ENCODE measurements at regions not wholly inside any gene's neighbourhood (a gene's known extent, or its start where the extent isn't known, plus 50 kb on each side); places are given as distances from the start of the nearest gene placed in this dataset.

DNA sequence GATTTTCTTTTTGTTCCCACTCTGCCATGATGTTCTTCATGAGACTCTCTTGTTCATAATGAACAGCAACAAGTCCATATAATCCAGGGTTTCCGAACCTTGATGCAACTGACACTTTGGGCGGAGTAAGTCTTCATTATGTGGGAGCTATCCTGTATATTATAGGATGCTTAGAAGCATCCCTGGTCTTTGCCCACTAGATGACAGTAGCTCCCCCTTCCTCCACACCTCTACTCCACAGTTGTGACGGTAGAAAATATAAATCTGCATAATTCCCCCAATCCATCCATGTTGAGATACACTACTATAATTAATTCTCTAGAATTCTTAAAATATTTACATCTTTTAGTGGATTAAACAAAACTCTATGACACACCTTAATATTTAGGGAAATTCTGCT, 482.2 kb upstream of the CELF4 start:
- no peaks in the 10 kb centered on the region for H3K27me3 ChIP-seq (replicated peaks; ENCODE audit: control insufficient read depth, insufficient read depth, low read length, poor library complexity, severe bottlenecking)
- no peak for DNase-seq
- no peak overlapping the region for H3K4me3 ChIP-seq (ENCODE audit: insufficient read depth, low read depth, low read length, poor library complexity, severe bottlenecking)
- H3K36me3 ChIP-seq (ENCODE audit: control insufficient read depth, insufficient read depth, low read length): no peaks in the 10 kb centered on the region
- H3K9me3 ChIP-seq (ENCODE audit: control insufficient read depth, low read length): no peaks in the 10 kb centered on the region
- H3K27ac ChIP-seq (ENCODE audit: insufficient read depth, low read length, poor library complexity, severe bottlenecking): no peak overlapping the region
- H3K4me1 ChIP-seq (ENCODE audit: control insufficient read depth, insufficient read depth, low read length, poor library complexity, severe bottlenecking): no peaks in the 10 kb centered on the region

DNA sequence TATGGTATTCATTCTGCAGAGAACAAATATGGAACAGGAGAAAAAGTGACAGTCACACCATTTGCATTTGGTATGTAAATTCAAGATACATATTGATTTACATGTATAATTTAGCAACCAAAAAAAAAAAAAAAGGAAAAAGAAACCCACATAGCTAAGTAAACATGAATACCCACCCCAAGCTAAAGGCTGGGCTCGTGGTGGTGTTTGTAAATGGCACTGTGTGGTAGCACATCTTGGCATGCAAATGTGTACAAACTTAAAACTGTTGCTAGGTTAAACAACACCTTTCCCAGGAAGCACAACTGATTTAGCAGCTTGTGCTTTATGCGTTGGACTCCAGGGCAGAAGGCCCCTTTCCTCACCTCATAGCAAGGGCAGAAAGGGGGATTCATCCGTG, 481.1 kb upstream of the CELF4 start:
- no peaks in the 10 kb centered on the region for H3K9me3 ChIP-seq (ENCODE audit: control insufficient read depth, low read length)
- no peaks in the 10 kb centered on the region for H3K27me3 ChIP-seq (replicated peaks; ENCODE audit: control insufficient read depth, insufficient read depth, low read length, poor library complexity, severe bottlenecking)
- H3K36me3 ChIP-seq (ENCODE audit: control insufficient read depth, insufficient read depth, low read length): no peaks in the 10 kb centered on the region
- no peak for DNase-seq
- H3K4me1 ChIP-seq (ENCODE audit: control insufficient read depth, insufficient read depth, low read length, poor library complexity, severe bottlenecking): no peaks in the 10 kb centered on the region
- no peak overlapping the region for H3K4me3 ChIP-seq (ENCODE audit: insufficient read depth, low read depth, low read length, poor library complexity, severe bottlenecking)
- H3K27ac ChIP-seq (ENCODE audit: insufficient read depth, low read length, poor library complexity, severe bottlenecking): no peak overlapping the region

DNA sequence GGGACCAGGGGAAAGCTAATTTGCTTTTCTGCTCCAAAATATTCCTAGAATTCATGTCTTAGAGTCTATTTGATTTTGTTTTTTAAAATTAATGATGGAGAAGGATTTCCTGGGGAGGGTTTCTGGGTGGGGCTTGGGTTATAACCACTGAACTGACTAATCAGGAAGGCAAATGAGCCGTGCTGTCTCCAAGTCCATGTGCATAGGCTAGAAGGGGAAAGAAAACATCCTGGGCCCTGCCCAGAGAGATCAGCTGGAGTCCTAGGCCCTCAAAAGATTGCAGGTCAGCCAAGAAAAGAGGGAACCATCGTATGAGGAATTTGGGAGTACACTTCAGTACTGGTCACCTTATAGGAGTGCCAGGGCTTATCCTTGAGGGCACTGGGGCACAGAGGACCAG, 480.2 kb upstream of the CELF4 start:
- DNase-seq: no peak
- H3K4me3 ChIP-seq (ENCODE audit: insufficient read depth, low read depth, low read length, poor library complexity, severe bottlenecking): no peak overlapping the region
- no peak overlapping the region for H3K27ac ChIP-seq (ENCODE audit: insufficient read depth, low read length, poor library complexity, severe bottlenecking)
- no peaks in the 10 kb centered on the region for H3K36me3 ChIP-seq (ENCODE audit: control insufficient read depth, insufficient read depth, low read length)
- no peaks in the 10 kb centered on the region for H3K9me3 ChIP-seq (ENCODE audit: control insufficient read depth, low read length)
- no peaks in the 10 kb centered on the region for H3K27me3 ChIP-seq (replicated peaks; ENCODE audit: control insufficient read depth, insufficient read depth, low read length, poor library complexity, severe bottlenecking)
- H3K4me1 ChIP-seq (ENCODE audit: control insufficient read depth, insufficient read depth, low read length, poor library complexity, severe bottlenecking): no peaks in the 10 kb centered on the region

DNA sequence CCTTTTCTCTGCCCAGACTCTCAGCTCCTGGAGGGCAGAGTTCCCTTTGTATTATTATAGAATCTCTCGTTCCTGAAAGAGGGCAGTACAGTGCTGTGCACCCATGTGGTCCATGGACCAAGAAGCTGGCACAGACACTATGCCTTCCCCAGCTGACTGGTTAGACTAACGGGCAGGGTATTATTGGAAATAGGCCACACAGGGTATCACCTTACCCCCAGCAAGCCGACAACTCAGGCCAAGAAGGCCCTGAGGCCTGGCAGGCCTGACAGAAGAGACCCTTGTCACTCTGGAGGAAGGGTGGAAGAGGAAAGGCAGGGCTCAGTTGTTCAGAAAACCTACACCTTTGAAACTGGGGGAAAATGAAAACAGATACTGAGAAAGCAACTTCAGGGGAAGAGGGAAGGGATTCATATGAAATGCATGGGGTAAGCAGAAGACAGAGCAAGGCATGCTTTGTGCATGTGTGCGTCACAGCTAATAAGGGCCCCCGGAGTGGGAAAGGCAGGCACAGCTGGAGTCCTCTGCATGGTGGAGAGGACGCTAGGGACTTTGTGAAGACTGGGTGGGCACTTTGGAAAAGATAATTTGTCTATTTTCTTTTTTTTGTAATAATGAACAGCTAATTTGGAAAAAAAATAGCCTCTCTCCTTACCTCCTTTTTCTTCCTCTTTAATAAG, 476.8 kb upstream of the CELF4 start:
- no peak overlapping the region for H3K27ac ChIP-seq (ENCODE audit: insufficient read depth, low read length, poor library complexity, severe bottlenecking)
- no peak overlapping the region for H3K4me3 ChIP-seq (ENCODE audit: insufficient read depth, low read depth, low read length, poor library complexity, severe bottlenecking)
- H3K27me3 ChIP-seq (replicated peaks; ENCODE audit: control insufficient read depth, insufficient read depth, low read length, poor library complexity, severe bottlenecking): no peaks in the 10 kb centered on the region
- no peaks in the 10 kb centered on the region for H3K4me1 ChIP-seq (ENCODE audit: control insufficient read depth, insufficient read depth, low read length, poor library complexity, severe bottlenecking)
- no peaks in the 10 kb centered on the region for H3K9me3 ChIP-seq (ENCODE audit: control insufficient read depth, low read length)
- H3K36me3 ChIP-seq (ENCODE audit: control insufficient read depth, insufficient read depth, low read length): no peaks in the 10 kb centered on the region
- no peak for DNase-seq

DNA sequence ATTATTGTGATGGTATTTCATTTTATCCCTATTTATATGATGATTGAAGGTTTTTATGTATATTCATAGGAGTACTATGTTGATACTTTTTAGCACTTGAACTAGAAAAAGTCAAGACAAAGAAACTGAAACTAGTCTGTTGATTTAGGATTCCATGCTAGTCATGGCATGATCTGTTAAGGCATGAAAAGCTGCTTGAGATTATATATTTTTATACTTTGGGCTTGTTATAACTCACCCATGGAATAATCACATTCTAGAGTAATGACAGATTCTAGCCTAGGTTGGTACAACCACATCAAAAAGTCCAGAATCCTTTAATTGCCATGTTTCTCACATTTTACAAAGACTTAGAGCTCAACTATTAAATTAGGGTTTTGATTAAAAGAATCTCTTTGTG, 472.6 kb upstream of the CELF4 start:
- H3K36me3 ChIP-seq (ENCODE audit: control insufficient read depth, insufficient read depth, low read length): no peaks in the 10 kb centered on the region
- H3K27me3 ChIP-seq (replicated peaks; ENCODE audit: control insufficient read depth, insufficient read depth, low read length, poor library complexity, severe bottlenecking): no peaks in the 10 kb centered on the region
- DNase-seq: no peak
- no peaks in the 10 kb centered on the region for H3K4me1 ChIP-seq (ENCODE audit: control insufficient read depth, insufficient read depth, low read length, poor library complexity, severe bottlenecking)
- H3K9me3 ChIP-seq (ENCODE audit: control insufficient read depth, low read length): no peaks in the 10 kb centered on the region
- no peak overlapping the region for H3K4me3 ChIP-seq (ENCODE audit: insufficient read depth, low read depth, low read length, poor library complexity, severe bottlenecking)
- no peak overlapping the region for H3K27ac ChIP-seq (ENCODE audit: insufficient read depth, low read length, poor library complexity, severe bottlenecking)

DNA sequence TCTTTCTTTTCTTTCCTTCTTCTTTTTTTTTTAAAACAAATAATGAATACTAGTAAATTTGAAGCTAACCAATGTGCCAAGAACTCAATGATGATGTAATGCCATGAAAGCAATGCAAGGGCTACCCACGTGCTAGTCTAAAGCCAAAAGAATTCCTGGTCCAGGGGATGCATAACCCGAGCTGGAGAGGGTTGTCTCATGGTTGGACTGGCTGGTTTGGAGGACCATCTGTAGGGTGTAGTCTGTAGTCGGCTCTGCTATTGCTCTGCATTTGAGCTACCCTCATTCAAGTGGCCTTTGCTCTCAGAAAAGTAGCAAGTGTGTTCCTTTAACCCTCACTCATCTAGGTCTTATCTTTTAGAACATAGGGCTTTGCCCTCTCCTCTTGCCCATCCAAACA, 469.6 kb upstream of the CELF4 start:
- Histone ChIP-seq H3K4me3 (ENCODE audit: insufficient read depth, low read depth, low read length, poor library complexity, severe bottlenecking) (no peak overlapping the region), H3K36me3 (ENCODE audit: control insufficient read depth, insufficient read depth, low read length) (no peaks in the 10 kb centered on the region), H3K4me1 (ENCODE audit: control insufficient read depth, insufficient read depth, low read length, poor library complexity, severe bottlenecking) (no peaks in the 10 kb centered on the region), H3K9me3 (ENCODE audit: control insufficient read depth, low read length) (no peaks in the 10 kb centered on the region), H3K27ac (ENCODE audit: insufficient read depth, low read length, poor library complexity, severe bottlenecking) (no peak overlapping the region), H3K27me3 (replicated peaks; ENCODE audit: control insufficient read depth, insufficient read depth, low read length, poor library complexity, severe bottlenecking) (no peaks in the 10 kb centered on the region)
- DNase-seq: no peak

DNA sequence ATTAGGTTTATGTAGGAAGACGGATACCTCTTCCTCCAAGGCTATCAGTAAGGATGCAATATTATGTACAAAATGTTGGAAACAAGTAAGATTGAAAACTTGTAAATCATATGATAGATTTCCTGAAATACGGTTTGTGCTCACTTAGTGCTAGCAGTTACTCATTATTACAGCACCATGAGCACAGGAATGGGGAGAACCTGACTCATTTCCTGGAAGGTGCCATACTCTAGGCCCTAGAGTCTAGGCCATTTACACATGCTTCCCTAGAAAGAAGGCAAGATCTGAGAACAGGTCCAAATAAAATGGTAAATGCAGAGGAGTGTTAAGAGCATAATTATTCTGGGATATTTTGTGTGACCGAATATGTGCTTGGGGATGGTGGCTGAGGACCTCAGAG, 467.7 kb upstream of the CELF4 start:
- no peaks in the 10 kb centered on the region for H3K27me3 ChIP-seq (replicated peaks; ENCODE audit: control insufficient read depth, insufficient read depth, low read length, poor library complexity, severe bottlenecking)
- no peaks in the 10 kb centered on the region for H3K9me3 ChIP-seq (ENCODE audit: control insufficient read depth, low read length)
- H3K36me3 ChIP-seq (ENCODE audit: control insufficient read depth, insufficient read depth, low read length): no peaks in the 10 kb centered on the region
- H3K4me3 ChIP-seq (ENCODE audit: insufficient read depth, low read depth, low read length, poor library complexity, severe bottlenecking): no peak overlapping the region
- H3K27ac ChIP-seq (ENCODE audit: insufficient read depth, low read length, poor library complexity, severe bottlenecking): no peak overlapping the region
- DNase-seq: no peak
- no peaks in the 10 kb centered on the region for H3K4me1 ChIP-seq (ENCODE audit: control insufficient read depth, insufficient read depth, low read length, poor library complexity, severe bottlenecking)

DNA sequence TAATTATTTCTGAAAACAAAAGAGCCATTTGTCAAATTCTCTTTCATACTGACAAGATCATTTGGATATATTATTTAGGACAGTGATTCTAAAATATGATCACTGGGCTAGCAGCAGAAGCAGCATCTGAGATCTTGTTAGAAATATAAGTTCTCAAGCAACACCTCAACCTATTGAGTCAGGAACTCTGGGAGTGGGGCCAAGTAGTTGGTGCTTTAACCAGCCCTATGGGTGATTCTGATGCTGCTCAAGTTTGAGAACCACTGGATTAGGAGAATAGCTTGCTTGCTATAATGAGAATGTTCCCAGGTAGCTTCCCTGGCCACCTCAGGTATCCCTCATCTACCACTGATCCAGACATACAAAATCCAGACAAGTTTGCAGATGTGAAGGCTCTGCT, 466.9 kb upstream of the CELF4 start:
- no peaks in the 10 kb centered on the region for H3K36me3 ChIP-seq (ENCODE audit: control insufficient read depth, insufficient read depth, low read length)

DNA sequence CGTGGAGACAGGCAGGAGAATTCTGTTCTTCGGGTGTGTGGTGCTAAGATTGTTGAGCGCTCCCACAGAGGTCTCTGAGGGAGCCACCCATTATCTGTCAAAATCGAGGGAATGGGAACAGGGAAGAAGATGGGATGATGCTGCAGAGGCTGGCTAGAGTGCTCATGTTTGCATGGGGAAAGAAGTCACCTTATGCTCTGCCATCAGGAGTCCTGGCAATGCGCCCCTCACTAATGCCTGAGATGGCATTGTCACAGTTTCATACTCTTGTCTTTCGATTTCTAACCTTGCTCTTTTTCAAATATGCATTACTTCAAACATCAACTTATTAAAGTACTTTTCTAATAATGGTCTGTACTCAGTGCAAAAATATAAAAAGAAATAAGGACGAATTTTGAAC, 463.3 kb upstream of the CELF4 start:
- Histone ChIP-seq H3K36me3 (ENCODE audit: control insufficient read depth, insufficient read depth, low read length) (no peaks in the 10 kb centered on the region), H3K9me3 (ENCODE audit: control insufficient read depth, low read length) (no peaks in the 10 kb centered on the region), H3K4me3 (ENCODE audit: insufficient read depth, low read depth, low read length, poor library complexity, severe bottlenecking) (no peak overlapping the region), H3K4me1 (ENCODE audit: control insufficient read depth, insufficient read depth, low read length, poor library complexity, severe bottlenecking) (no peaks in the 10 kb centered on the region), H3K27me3 (replicated peaks; ENCODE audit: control insufficient read depth, insufficient read depth, low read length, poor library complexity, severe bottlenecking) (no peaks in the 10 kb centered on the region), H3K27ac (ENCODE audit: insufficient read depth, low read length, poor library complexity, severe bottlenecking) (no peak overlapping the region)
- no peak for DNase-seq

More for the DNA sequence above, 466.9 kb upstream of the CELF4 start:
- H3K27ac ChIP-seq (ENCODE audit: insufficient read depth, low read length, poor library complexity, severe bottlenecking): no peak overlapping the region
- H3K4me1 ChIP-seq (ENCODE audit: control insufficient read depth, insufficient read depth, low read length, poor library complexity, severe bottlenecking): no peaks in the 10 kb centered on the region
- no peak for DNase-seq
- no peak overlapping the region for H3K4me3 ChIP-seq (ENCODE audit: insufficient read depth, low read depth, low read length, poor library complexity, severe bottlenecking)
- H3K27me3 ChIP-seq (replicated peaks; ENCODE audit: control insufficient read depth, insufficient read depth, low read length, poor library complexity, severe bottlenecking): no peaks in the 10 kb centered on the region
- H3K9me3 ChIP-seq (ENCODE audit: control insufficient read depth, low read length): no peaks in the 10 kb centered on the region

DNA sequence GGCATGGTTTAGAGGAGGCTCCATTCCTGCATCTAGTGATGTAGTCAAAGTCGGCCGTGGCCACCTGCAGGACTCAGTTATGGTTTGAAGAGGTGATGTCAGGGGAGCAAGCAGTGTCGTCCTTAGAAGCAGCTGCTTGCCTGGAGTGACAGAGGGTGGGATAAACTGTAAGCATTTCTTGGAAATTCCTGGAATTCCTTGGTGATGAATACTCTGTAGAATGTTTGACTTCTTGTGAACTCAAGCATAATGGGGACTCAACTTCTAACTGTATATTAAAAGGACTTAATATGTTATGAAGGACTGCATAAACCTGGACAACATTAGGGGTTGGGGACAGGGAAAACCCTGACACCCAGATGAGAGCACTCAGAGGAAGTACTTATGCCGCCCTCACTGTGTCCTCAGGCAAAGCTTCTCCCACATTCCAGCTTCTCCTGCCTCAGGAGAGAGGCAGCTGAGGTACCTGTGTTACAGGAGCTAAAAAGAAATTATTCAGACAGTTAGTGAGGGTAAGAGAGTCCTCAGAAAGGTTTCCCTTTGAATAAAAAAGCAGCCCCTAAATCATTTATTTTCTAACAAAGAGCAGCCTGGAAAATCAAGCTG, 459.9 kb upstream of the CELF4 start:
- Histone ChIP-seq H3K4me1 (ENCODE audit: control insufficient read depth, insufficient read depth, low read length, poor library complexity, severe bottlenecking) (no peaks in the 10 kb centered on the region), H3K36me3 (ENCODE audit: control insufficient read depth, insufficient read depth, low read length) (no peaks in the 10 kb centered on the region), H3K27ac (ENCODE audit: insufficient read depth, low read length, poor library complexity, severe bottlenecking) (no peak overlapping the region), H3K27me3 (replicated peaks; ENCODE audit: control insufficient read depth, insufficient read depth, low read length, poor library complexity, severe bottlenecking) (no peaks in the 10 kb centered on the region), H3K4me3 (ENCODE audit: insufficient read depth, low read depth, low read length, poor library complexity, severe bottlenecking) (no peak overlapping the region), H3K9me3 (ENCODE audit: control insufficient read depth, low read length) (no peaks in the 10 kb centered on the region)
- no peak for DNase-seq

All from effector memory CD4-positive, alpha-beta T cell (primary cell).